Epithelial cell of esophagus (primary cell): ENCODE measurements at regions not wholly inside any gene's neighbourhood (a gene's known extent, or its start where the extent isn't known, plus 50 kb on each side); places are given as distances from the start of the nearest gene placed in this dataset.

Source experiments
- DNase-seq: peaks from one replicate; pipeline ENCODE4 v3.0.0; 2010; ENCODE audit warnings: low read depth
- H3K4me3 ChIP-seq: 2 replicates; pipeline ENCODE4 v1.5.1; 2011; ENCODE audit warnings: mild to moderate bottlenecking, low read length, control low read depth
- CTCF ChIP-seq: IDR thresholded peaks from 2 replicates; pipeline ENCODE4 v1.5.1; 2011; ENCODE audit warnings: low read depth, mild to moderate bottlenecking, low read length, control low read depth, inconsistent platforms; ENCODE audit not compliant: insufficient read depth; ENCODE audit errors: missing control alignments

GRCh38 chr1:234906654-234907053 is 222.0 kb downstream of the TOMM20 start:
- no peak overlapping the region for H3K4me3 ChIP-seq
- TF ChIP-seq CTCF, result no peak
- DNase-seq, result no peak

GRCh38 chr1:234902774-234903547 is 225.7 kb downstream of the TOMM20 start:
- no peak for TF ChIP-seq CTCF
- no peak overlapping the region for H3K4me3 ChIP-seq
- no peak for DNase-seq

GRCh38 chr1:234901491-234902049 is 227.1 kb downstream of the TOMM20 start:
- no peak for DNase-seq
- no peak overlapping the region for H3K4me3 ChIP-seq
- TF ChIP-seq CTCF, result no peak

GRCh38 chr1:234900595-234900994 is 228.0 kb downstream of the TOMM20 start:
- TF ChIP-seq CTCF, result no peak
- DNase-seq, result no peak
- no peak overlapping the region for H3K4me3 ChIP-seq

GRCh38 chr1:234899730-234900072 is 228.9 kb downstream of the TOMM20 start:
- TF ChIP-seq CTCF, result no peak
- DNase-seq, result no peak
- H3K4me3 ChIP-seq, result no peak overlapping the region

GRCh38 chr1:234899041-234899729 is 229.5 kb downstream of the TOMM20 start:
- DNase-seq, result peak; percentile 84
- no peak overlapping the region for H3K4me3 ChIP-seq
- no peak for TF ChIP-seq CTCF
